ENCODE measurements at regions not wholly inside any gene's neighbourhood (a gene's known extent, or its start where the extent isn't known, plus 50 kb on each side); places are given as distances from the start of the nearest gene placed in this dataset.

DNA sequence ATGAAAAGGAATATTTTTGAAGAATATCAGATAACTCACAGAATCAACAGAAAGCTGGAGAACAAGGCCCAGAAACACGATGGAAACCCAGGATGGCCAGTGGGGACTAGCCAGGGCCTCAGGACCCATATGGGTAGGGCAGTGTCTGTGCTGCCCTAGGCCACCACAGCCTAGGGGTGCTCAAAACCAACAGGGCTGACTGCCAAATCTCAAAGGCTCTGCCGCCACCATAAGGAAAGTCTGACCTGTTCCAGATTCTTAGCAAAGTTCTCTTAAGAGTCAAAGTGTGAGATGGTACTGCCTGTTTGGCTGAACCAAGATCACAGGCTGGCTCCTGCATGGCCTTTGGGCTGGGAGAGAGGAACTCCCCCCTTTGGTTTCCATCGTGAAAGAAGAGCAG, 164.7 kb upstream of the CTTNBP2NL start:
- DNase-seq (ENCODE audit: low read depth, low spot score): no peak
- H3K9me3 Mint-ChIP-seq: no peaks in the 10 kb centered on the region
- H3K4me3 Mint-ChIP-seq: no peak overlapping the region
- no peaks in the 10 kb centered on the region for H3K36me3 Mint-ChIP-seq (ENCODE audit: low read depth)
- H3K27ac Mint-ChIP-seq (ENCODE audit: unreplicated experiment): no peak overlapping the region
- TF ChIP-seq CTCF (conservative IDR thresholded peaks at IDR 0.05): no peak
- peaks cover 19% of the 10 kb centered on the region for H3K27me3 Mint-ChIP-seq (ENCODE audit: low read depth)
- H3K4me1 Mint-ChIP-seq: no peaks in the 10 kb centered on the region

DNA sequence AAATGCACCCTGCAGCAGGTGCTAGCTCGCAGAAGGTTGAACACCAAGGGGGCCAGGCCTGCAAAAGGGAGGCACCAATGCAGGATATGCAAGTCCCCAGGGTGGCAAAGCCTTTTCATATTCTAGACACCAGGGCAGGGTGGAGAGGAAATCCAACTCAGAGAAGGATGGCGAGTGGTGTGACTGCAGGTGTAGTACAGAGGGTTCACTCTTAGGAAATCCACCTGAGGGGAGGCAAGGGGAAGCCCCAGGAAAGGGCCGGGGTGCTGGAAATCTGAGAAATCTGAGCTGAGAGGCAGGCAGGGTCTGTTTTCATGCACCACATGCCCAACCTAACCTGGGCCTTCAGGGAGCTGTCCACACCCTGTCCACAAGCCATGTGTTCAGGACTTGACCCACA, 163.2 kb upstream of the CTTNBP2NL start:
- Mint-ChIP-seq H3K27me3 (ENCODE audit: low read depth) (peaks cover 22% of the 10 kb centered on the region), H3K27ac (ENCODE audit: unreplicated experiment) (no peak overlapping the region), H3K9me3 (no peaks in the 10 kb centered on the region), H3K36me3 (ENCODE audit: low read depth) (no peaks in the 10 kb centered on the region), H3K4me3 (no peak overlapping the region), H3K4me1 (no peaks in the 10 kb centered on the region)
- no peak for DNase-seq (ENCODE audit: low read depth, low spot score)
- no peak for TF ChIP-seq CTCF (conservative IDR thresholded peaks at IDR 0.05)

DNA sequence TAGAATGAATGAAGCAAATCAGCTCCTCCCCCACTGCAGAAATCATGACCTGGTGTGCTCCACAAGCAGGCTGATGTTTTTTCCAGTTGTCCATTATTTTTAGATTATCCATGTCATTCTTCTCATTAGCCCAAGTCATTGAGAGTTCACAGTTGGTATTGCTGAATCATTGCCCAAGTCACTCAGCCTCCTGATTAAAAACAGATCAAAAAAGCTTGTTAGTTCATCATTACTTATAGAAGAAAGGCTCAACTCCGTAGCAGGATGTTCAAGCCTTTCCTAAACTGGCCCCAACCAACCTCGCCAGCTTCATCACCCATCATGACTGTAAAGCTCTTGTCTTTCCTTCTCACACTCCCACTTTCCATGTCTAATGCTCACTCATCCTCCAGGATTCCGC, 161.3 kb upstream of the CTTNBP2NL start:
- Mint-ChIP-seq H3K4me3 (no peak overlapping the region), H3K27me3 (ENCODE audit: low read depth) (peaks cover 29% of the 10 kb centered on the region)

GRCh38 chr1:112237983-112238545, 157.9 kb upstream of the CTTNBP2NL start:
- no peaks in the 10 kb centered on the region for H3K36me3 Mint-ChIP-seq (ENCODE audit: low read depth)
- H3K27me3 Mint-ChIP-seq (ENCODE audit: low read depth): peaks cover 32% of the 10 kb centered on the region
- H3K4me3 Mint-ChIP-seq: no peak overlapping the region
- H3K27ac Mint-ChIP-seq (ENCODE audit: unreplicated experiment): no peak overlapping the region
- no peak for DNase-seq (ENCODE audit: low read depth, low spot score)
- no peak for TF ChIP-seq CTCF (conservative IDR thresholded peaks at IDR 0.05)
- no peaks in the 10 kb centered on the region for H3K9me3 Mint-ChIP-seq
- no peaks in the 10 kb centered on the region for H3K4me1 Mint-ChIP-seq

More for the DNA sequence above, 161.3 kb upstream of the CTTNBP2NL start:
- DNase-seq (ENCODE audit: low read depth, low spot score): no peak
- Mint-ChIP-seq H3K9me3 (no peaks in the 10 kb centered on the region), H3K27ac (ENCODE audit: unreplicated experiment) (no peak overlapping the region), H3K36me3 (ENCODE audit: low read depth) (no peaks in the 10 kb centered on the region), H3K4me1 (no peaks in the 10 kb centered on the region)
- no peak for TF ChIP-seq CTCF (conservative IDR thresholded peaks at IDR 0.05)

DNA sequence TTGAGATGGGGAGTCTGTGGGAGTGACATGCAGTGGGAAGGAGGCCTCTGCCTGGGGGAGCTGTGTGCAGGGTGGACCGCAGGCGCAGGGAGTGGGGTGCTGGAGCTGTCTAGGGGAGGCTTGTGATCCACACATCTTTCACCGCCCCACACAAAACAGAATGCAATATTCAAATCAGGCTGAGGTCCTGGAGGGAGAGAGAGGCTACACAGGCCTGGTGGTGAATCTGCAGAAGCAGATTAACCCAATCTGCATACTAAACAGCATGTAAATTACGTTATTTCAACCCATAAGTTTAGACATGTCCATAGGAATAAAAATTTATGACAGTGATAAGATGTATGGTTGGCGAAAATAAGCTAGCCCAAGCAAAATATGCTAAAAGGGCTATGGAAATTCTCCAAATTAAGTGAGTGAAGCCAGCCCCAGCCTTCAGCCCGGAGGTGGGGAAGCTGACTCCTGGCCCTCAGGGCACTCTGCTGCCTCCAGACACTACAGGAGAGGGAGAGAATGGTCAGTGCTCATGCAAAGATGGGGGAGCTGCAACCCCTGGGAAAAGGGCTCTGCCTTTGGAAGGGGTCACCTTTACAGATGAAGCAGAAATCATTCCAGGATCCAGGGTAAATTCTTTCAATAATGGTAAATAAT, 156.2 kb upstream of the CTTNBP2NL start:
- peaks cover 4% of the 10 kb centered on the region for H3K4me1 Mint-ChIP-seq
- peaks cover 20% of the 10 kb centered on the region for H3K27me3 Mint-ChIP-seq (ENCODE audit: low read depth)
- no peaks in the 10 kb centered on the region for H3K9me3 Mint-ChIP-seq
- no peak overlapping the region for H3K4me3 Mint-ChIP-seq
- TF ChIP-seq CTCF (conservative IDR thresholded peaks at IDR 0.05): no peak
- DNase-seq (ENCODE audit: low read depth, low spot score): no peak
- H3K27ac Mint-ChIP-seq (ENCODE audit: unreplicated experiment): no peak overlapping the region
- H3K36me3 Mint-ChIP-seq (ENCODE audit: low read depth): no peaks in the 10 kb centered on the region

All from neural crest cell (in vitro differentiated cells).